ENCODE measurements at regions not wholly inside any gene's neighbourhood (a gene's known extent, or its start where the extent isn't known, plus 50 kb on each side); places are given as distances from the start of the nearest gene placed in this dataset.

GRCh38 chr7:53904355-53904754 is 637.8 kb upstream of the VSTM2A start:
- Histone ChIP-seq H3K27ac (no peak overlapping the region), H3K4me3 (no peak overlapping the region), H3K4me1 (no peaks in the 10 kb centered on the region), H3K36me3 (no peaks in the 10 kb centered on the region), H3K27me3 (no peaks in the 10 kb centered on the region), H3K9me3 (no peaks in the 10 kb centered on the region)
- TF ChIP-seq CTCF (IDR thresholded peaks at IDR 0.05), result no peak
- no peak for TF ChIP-seq POLR2A (IDR thresholded peaks at IDR 0.05)
- 16 to 33% methylated on average over 2 to 3 of the region's 3 CpGs for WGBS, 2 donors
- intact Hi-C loops (cut with DNase I), result no loop called here
- DNase-seq, result no peak

- Histone ChIP-seq H3K4me1 (no peaks in the 10 kb centered on the region), H3K4me3 (no peak overlapping the region), H3K9me3 (no peaks in the 10 kb centered on the region), H3K27ac (no peak overlapping the region), H3K36me3 (no peaks in the 10 kb centered on the region), H3K27me3 (no peaks in the 10 kb centered on the region)
- intact Hi-C loops (cut with DNase I), result no loop called here
- TF ChIP-seq POLR2A (IDR thresholded peaks at IDR 0.05), result no peak
- no peak for TF ChIP-seq CTCF (IDR thresholded peaks at IDR 0.05)
- no peak for DNase-seq
- WGBS, 2 donors, result 74 to 79% methylated on average over 5 of the region's 5 CpGs
Measured at GRCh38 chr7:53917637-53918036, 624.5 kb upstream of the VSTM2A start.

- Histone ChIP-seq H3K9me3 (no peaks in the 10 kb centered on the region), H3K4me1 (no peaks in the 10 kb centered on the region), H3K36me3 (no peaks in the 10 kb centered on the region), H3K4me3 (no peak overlapping the region), H3K27me3 (no peaks in the 10 kb centered on the region), H3K27ac (no peak overlapping the region)
- intact Hi-C loops (cut with DNase I), result no loop called here
- TF ChIP-seq CTCF (IDR thresholded peaks at IDR 0.05), result no peak
- no peak for TF ChIP-seq POLR2A (IDR thresholded peaks at IDR 0.05)
- WGBS, 2 donors, result 79 to 83% methylated on average over 5 of the region's 5 CpGs
- DNase-seq, result no peak
Measured at GRCh38 chr7:53920011-53920410, 622.2 kb upstream of the VSTM2A start.

- H3K9me3 ChIP-seq, result no peaks in the 10 kb centered on the region
- no peak overlapping the region for H3K4me3 ChIP-seq
- H3K27me3 ChIP-seq, result no peaks in the 10 kb centered on the region
- TF ChIP-seq POLR2A (IDR thresholded peaks at IDR 0.05) (no peak), CTCF (IDR thresholded peaks at IDR 0.05) (no peak)
- no peaks in the 10 kb centered on the region for H3K36me3 ChIP-seq
- intact Hi-C loops (cut with DNase I), result no loop called here
- 85 to 89% methylated on average over 3 of the region's 3 CpGs for WGBS, 2 donors
- no peak overlapping the region for H3K27ac ChIP-seq
- H3K4me1 ChIP-seq, result no peaks in the 10 kb centered on the region
- no peak for DNase-seq
Measured at GRCh38 chr7:53940483-53940882, 601.7 kb upstream of the VSTM2A start.

- no peaks in the 10 kb centered on the region for H3K4me1 ChIP-seq
- intact Hi-C loops (cut with DNase I), result no loop called here
- 48 to 54% methylated on average over 6 of the region's 6 CpGs for WGBS, 2 donors
- DNase-seq, result no peak
- no peak overlapping the region for H3K27ac ChIP-seq
- no peak overlapping the region for H3K4me3 ChIP-seq
- H3K9me3 ChIP-seq, result no peaks in the 10 kb centered on the region
- no peaks in the 10 kb centered on the region for H3K27me3 ChIP-seq
- H3K36me3 ChIP-seq, result no peaks in the 10 kb centered on the region
- no peak for TF ChIP-seq CTCF (IDR thresholded peaks at IDR 0.05)
- TF ChIP-seq POLR2A (IDR thresholded peaks at IDR 0.05), result no peak
Measured at GRCh38 chr7:53947732-53948131, 594.4 kb upstream of the VSTM2A start.
